ENCODE measurements at regions not wholly inside any gene's neighbourhood (a gene's known extent, or its start where the extent isn't known, plus 50 kb on each side); places are given as distances from the start of the nearest gene placed in this dataset.

DNA sequence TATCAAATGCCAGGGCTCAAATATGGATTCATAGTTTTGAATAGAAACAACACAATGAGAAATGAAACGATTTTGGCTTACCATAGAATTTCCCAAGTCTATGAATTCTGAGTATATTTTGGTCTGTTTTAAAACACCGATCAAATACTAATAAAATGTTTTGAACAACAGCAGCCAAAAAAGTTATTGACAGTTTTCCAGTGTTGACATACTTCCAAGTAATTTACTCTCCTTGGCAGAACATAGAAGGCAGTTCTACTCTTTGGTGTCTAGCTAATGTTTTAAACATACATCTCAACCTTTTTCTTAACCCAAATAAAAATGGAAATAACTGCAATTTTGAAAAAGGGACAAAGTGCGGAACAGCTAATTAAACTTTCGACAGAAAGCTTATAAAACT lies 1419.8 kb downstream of the ADGRL3 start (continued):
- TF ChIP-seq, protein P1, sequence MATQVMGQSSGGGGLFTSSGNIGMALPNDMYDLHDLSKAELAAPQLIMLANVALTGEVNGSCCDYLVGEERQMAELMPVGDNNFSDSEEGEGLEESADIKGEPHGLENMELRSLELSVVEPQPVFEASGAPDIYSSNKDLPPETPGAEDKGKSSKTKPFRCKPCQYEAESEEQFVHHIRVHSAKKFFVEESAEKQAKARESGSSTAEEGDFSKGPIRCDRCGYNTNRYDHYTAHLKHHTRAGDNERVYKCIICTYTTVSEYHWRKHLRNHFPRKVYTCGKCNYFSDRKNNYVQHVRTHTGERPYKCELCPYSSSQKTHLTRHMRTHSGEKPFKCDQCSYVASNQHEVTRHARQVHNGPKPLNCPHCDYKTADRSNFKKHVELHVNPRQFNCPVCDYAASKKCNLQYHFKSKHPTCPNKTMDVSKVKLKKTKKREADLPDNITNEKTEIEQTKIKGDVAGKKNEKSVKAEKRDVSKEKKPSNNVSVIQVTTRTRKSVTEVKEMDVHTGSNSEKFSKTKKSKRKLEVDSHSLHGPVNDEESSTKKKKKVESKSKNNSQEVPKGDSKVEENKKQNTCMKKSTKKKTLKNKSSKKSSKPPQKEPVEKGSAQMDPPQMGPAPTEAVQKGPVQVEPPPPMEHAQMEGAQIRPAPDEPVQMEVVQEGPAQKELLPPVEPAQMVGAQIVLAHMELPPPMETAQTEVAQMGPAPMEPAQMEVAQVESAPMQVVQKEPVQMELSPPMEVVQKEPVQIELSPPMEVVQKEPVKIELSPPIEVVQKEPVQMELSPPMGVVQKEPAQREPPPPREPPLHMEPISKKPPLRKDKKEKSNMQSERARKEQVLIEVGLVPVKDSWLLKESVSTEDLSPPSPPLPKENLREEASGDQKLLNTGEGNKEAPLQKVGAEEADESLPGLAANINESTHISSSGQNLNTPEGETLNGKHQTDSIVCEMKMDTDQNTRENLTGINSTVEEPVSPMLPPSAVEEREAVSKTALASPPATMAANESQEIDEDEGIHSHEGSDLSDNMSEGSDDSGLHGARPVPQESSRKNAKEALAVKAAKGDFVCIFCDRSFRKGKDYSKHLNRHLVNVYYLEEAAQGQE (IDR thresholded peaks at IDR 0.05; ENCODE audit: unreplicated experiment), result no peak
- TF ChIP-seq ZNF114 (CRISPR knock-in tag; IDR thresholded peaks at IDR 0.05), result no peak
- no peak for TF ChIP-seq NANOG (IDR thresholded peaks at IDR 0.05; ENCODE audit: borderline replicate concordance)
- no peak for TF ChIP-seq ZNF331 (CRISPR knock-in tag; IDR thresholded peaks at IDR 0.05; ENCODE audit: low read depth)
- TF ChIP-seq, protein P2, sequence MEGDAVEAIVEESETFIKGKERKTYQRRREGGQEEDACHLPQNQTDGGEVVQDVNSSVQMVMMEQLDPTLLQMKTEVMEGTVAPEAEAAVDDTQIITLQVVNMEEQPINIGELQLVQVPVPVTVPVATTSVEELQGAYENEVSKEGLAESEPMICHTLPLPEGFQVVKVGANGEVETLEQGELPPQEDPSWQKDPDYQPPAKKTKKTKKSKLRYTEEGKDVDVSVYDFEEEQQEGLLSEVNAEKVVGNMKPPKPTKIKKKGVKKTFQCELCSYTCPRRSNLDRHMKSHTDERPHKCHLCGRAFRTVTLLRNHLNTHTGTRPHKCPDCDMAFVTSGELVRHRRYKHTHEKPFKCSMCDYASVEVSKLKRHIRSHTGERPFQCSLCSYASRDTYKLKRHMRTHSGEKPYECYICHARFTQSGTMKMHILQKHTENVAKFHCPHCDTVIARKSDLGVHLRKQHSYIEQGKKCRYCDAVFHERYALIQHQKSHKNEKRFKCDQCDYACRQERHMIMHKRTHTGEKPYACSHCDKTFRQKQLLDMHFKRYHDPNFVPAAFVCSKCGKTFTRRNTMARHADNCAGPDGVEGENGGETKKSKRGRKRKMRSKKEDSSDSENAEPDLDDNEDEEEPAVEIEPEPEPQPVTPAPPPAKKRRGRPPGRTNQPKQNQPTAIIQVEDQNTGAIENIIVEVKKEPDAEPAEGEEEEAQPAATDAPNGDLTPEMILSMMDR (conservative IDR thresholded peaks at IDR 0.05; ENCODE audit: low read depth in 2 of 2), result no peak

DNA sequence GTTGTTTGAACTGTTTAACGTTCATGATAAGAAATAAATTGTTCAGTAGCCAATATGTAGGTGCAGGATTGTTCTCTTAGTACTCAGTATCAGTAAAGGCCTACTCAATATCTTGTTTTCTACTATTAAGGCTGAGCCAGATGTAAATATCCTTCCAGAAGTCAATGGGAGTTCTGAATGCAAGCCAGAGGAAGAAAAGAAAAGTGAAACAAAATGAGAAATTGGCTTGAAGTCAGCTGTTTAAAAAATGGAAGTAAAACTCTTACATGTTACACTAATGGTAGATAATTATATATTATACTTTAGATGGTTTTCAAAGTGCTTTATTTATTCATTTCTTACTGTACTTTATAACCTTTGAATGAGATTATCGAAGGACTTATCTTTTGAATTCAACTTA lies 1417.9 kb downstream of the ADGRL3 start:
- no peak overlapping the region for H3K27ac Mint-ChIP-seq
- H3K4me1 ChIP-seq (ENCODE audit: insufficient read depth), result no peaks in the 10 kb centered on the region
- no peaks in the 10 kb centered on the region for H4K20me1 ChIP-seq (replicated peaks; ENCODE audit: insufficient read depth)
- H3K9me2 ChIP-seq (ENCODE audit: insufficient read depth), result 0 out of 2 replicates have a peak, but pooled peaks cover 4% of the 10 kb centered on the region
- no peaks in the 10 kb centered on the region for H3F3A ChIP-seq (replicated peaks; ENCODE audit: low read depth)
- H3K36me3 Mint-ChIP-seq (ENCODE audit: low read depth), result no peaks in the 10 kb centered on the region
- no peak for ATAC-seq
- no peak for DNase-seq (ENCODE audit: low spot score)
- no peaks in the 10 kb centered on the region for H3K36me3 ChIP-seq (ENCODE audit: insufficient read depth)
- H3K4me1 Mint-ChIP-seq, result no peaks in the 10 kb centered on the region
- no peak overlapping the region for H3K4me2 ChIP-seq
- no peaks in the 10 kb centered on the region for H3K79me2 ChIP-seq (replicated peaks; ENCODE audit: insufficient read depth)
- H3K27me3 ChIP-seq (ENCODE audit: insufficient read depth), result no peaks in the 10 kb centered on the region
- no peak overlapping the region for H3K27ac ChIP-seq (ENCODE audit: low read depth)
- H3K9me3 Mint-ChIP-seq, result peaks cover 4% of the 10 kb centered on the region; the same call in 1 of the 3 replicates
- H2AFZ ChIP-seq, result no peak overlapping the region
- H3K27me3 Mint-ChIP-seq (ENCODE audit: insufficient read depth, low read depth, poor library complexity), result no peaks in the 10 kb centered on the region
- H3K4me3 Mint-ChIP-seq, result no peak overlapping the region
- H3K4me3 ChIP-seq, result no peak overlapping the region
- TF ChIP-seq, protein P2 (conservative IDR thresholded peaks at IDR 0.05; ENCODE audit: low read depth in 2 of 2), result no peak
- TF ChIP-seq EZH2phosphoT487 (IDR thresholded peaks at IDR 0.05; ENCODE audit: unreplicated experiment) (no peak), EZH2 (IDR thresholded peaks at IDR 0.05; ENCODE audit: low read depth, unreplicated experiment) (no peak), NANOG (IDR thresholded peaks at IDR 0.05; ENCODE audit: borderline replicate concordance) (no peak), CREB1 (CRISPR knock-in tag; IDR thresholded peaks at IDR 0.05; ENCODE audit: low read depth) (no peak), STAT1 (IDR thresholded peaks at IDR 0.05; ENCODE audit: unreplicated experiment) (no peak), ZNF331 (CRISPR knock-in tag; IDR thresholded peaks at IDR 0.05; ENCODE audit: low read depth) (no peak), ZNF114 (CRISPR knock-in tag; IDR thresholded peaks at IDR 0.05) (no peak), JUNB (IDR thresholded peaks at IDR 0.05; ENCODE audit: unreplicated experiment) (no peak), POLR2AphosphoS5 (IDR thresholded peaks at IDR 0.05; ENCODE audit: low read depth) (no peak)
- TF ChIP-seq, protein P3, sequence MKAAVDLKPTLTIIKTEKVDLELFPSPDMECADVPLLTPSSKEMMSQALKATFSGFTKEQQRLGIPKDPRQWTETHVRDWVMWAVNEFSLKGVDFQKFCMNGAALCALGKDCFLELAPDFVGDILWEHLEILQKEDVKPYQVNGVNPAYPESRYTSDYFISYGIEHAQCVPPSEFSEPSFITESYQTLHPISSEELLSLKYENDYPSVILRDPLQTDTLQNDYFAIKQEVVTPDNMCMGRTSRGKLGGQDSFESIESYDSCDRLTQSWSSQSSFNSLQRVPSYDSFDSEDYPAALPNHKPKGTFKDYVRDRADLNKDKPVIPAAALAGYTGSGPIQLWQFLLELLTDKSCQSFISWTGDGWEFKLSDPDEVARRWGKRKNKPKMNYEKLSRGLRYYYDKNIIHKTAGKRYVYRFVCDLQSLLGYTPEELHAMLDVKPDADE (IDR thresholded peaks at IDR 0.05), result no peak
- TF ChIP-seq, protein P1 (IDR thresholded peaks at IDR 0.05; ENCODE audit: unreplicated experiment), result no peak
